H1 (cell line): ENCODE measurements at regions not wholly inside any gene's neighbourhood (a gene's known extent, or its start where the extent isn't known, plus 50 kb on each side); places are given as distances from the start of the nearest gene placed in this dataset.

Experiments
- CREB1 ChIP-seq: IDR thresholded peaks from 2 replicates; pipeline ENCODE4 v1.6.1; 2012; ENCODE audit warnings: inconsistent platforms
- CTCF ChIP-seq, 3 experiments: IDR thresholded peaks; 1 replicate in 2 of 3; 2 replicates in 1 of 3; pipeline versions ENCODE4 v1.5.1 to v1.6.1; 2011; ENCODE audit warnings: low read length in 3 of 3, mild to moderate bottlenecking in 3 of 3, inconsistent platforms in 2 of 3, low read depth in 1 of 3, moderate library complexity in 1 of 3; ENCODE audit not compliant: insufficient read depth in 1 of 3; ENCODE audit errors: control extremely low read depth in 1 of 3
- EP300 ChIP-seq, 2 experiments: IDR thresholded peaks; 1 replicate in 1 of 2; 2 replicates in 1 of 2; pipeline ENCODE4 v1.6.1; 2011 to 2012; ENCODE audit warnings: low read depth in 2 of 2, low read length in 2 of 2, mild to moderate bottlenecking in 2 of 2, borderline replicate concordance in 1 of 2, inconsistent platforms in 1 of 2, moderate library complexity in 1 of 2
- GABPA ChIP-seq: IDR thresholded peaks from 2 replicates; pipeline ENCODE4 v1.6.1; 2011; ENCODE audit warnings: mild to moderate bottlenecking, low read length, moderate library complexity, borderline replicate concordance; ENCODE audit not compliant: insufficient read depth
- GTF2F1 ChIP-seq: IDR thresholded peaks from 2 replicates; pipeline ENCODE4 v1.6.1; 2012; ENCODE audit warnings: low read depth, low read length, improper control_type of control experiment, borderline replicate concordance
- HDAC2 ChIP-seq, 2 experiments: fragments of 300-600 bp in 1 of 2; sonication (generic) in 1 of 2; IDR thresholded peaks; 2 replicates each; pipeline ENCODE4 v1.6.1; 2011 to 2012; ENCODE audit warnings: low read depth in 2 of 2, low read length in 2 of 2, mild to moderate bottlenecking in 2 of 2, moderate library complexity in 2 of 2, borderline replicate concordance in 1 of 2, inconsistent platforms in 1 of 2
- MAFK ChIP-seq: IDR thresholded peaks from 2 replicates; pipeline ENCODE4 v1.6.1; 2012; ENCODE audit warnings: low read depth, mild to moderate bottlenecking, improper control_type of control experiment, low read length
- MAX ChIP-seq: IDR thresholded peaks from 2 replicates; pipeline ENCODE4 v1.6.1; 2012; ENCODE audit warnings: inconsistent platforms
- POLR2A ChIP-seq, 2 experiments: IDR thresholded peaks; 1 replicate in 1 of 2; 2 replicates in 1 of 2; pipeline ENCODE4 v1.6.1; 2011; ENCODE audit warnings: low read depth in 2 of 2, low read length in 2 of 2, mild to moderate bottlenecking in 2 of 2; ENCODE audit errors: control extremely low read depth in 1 of 2
- POLR2AphosphoS5 ChIP-seq: IDR thresholded peaks from 2 replicates; pipeline ENCODE4 v1.6.1; 2011; ENCODE audit warnings: low read depth, low read length
- RNF2 ChIP-seq: fragments of 200-900, 300-1000 bp; sonication (generic); IDR thresholded peaks from 2 replicates; pipeline ENCODE4 v1.7.1; 2016; ENCODE audit warnings: borderline replicate concordance, low read depth, mild to moderate bottlenecking, antibody characterized with exemption, low read length; ENCODE audit not compliant: poor library complexity, severe bottlenecking; ENCODE audit errors: missing control alignments
- TCF12 ChIP-seq: IDR thresholded peaks from 2 replicates; pipeline ENCODE4 v1.6.1; 2011; ENCODE audit warnings: low read depth, mild to moderate bottlenecking, low read length
- USF2 ChIP-seq: IDR thresholded peaks from 2 replicates; pipeline ENCODE4 v1.6.1; 2011; ENCODE audit warnings: low read length, improper control_type of control experiment
- ZNF274 ChIP-seq: IDR thresholded peaks from 2 replicates; pipeline ENCODE4 v1.7.0; 2012; ENCODE audit warnings: low read length, borderline replicate concordance; ENCODE audit errors: extremely low read depth

- TF ChIP-seq POLR2A (IDR thresholded peaks at IDR 0.05; ENCODE audit: control extremely low read depth in 1 of 2, low read depth in 2 of 2, low read length in 2 of 2) = no peak
- no peak for TF ChIP-seq TCF12
- no peak for TF ChIP-seq ZNF274
- no peak for TF ChIP-seq GTF2F1
- TF ChIP-seq MAFK = no peak
- TF ChIP-seq CTCF (IDR thresholded peaks at IDR 0.05; ENCODE audit: control extremely low read depth in 1 of 3, insufficient read depth in 1 of 3, low read depth in 1 of 3, low read length in 3 of 3) = no peak
- no peak for TF ChIP-seq MAX
- TF ChIP-seq RNF2 = no peak
- TF ChIP-seq CREB1 = no peak
- TF ChIP-seq USF2 = no peak
- no peak for TF ChIP-seq POLR2AphosphoS5
- TF ChIP-seq GABPA = no peak
- TF ChIP-seq HDAC2 (IDR thresholded peaks at IDR 0.05; ENCODE audit: borderline replicate concordance in 1 of 2, low read depth in 2 of 2, low read length in 2 of 2) = no peak
- no peak for TF ChIP-seq EP300 (IDR thresholded peaks at IDR 0.05; ENCODE audit: borderline replicate concordance in 1 of 2, low read depth in 2 of 2, low read length in 2 of 2)
Measured at GRCh38 chr14:98928418-98928817, 343.6 kb downstream of the BCL11B start.
